CD4-positive, alpha-beta T cell (primary cell): ENCODE measurements at regions not wholly inside any gene's neighbourhood (a gene's known extent, or its start where the extent isn't known, plus 50 kb on each side); places are given as distances from the start of the nearest gene placed in this dataset.

Experiments
- ATAC-seq: fragments of 200-7000 bp; cut with Tn5 transposase; one replicate; pipeline ENCODE4 v1.10.0; 2022; ENCODE audit warnings: mild to moderate bottlenecking; ENCODE audit not compliant: poor library complexity
- CTCF ChIA-PET: fragments of 350-600 bp; sonication (Branson Sonifier 250); formaldehyde crosslinking; loops from one replicate; lab custom pipeline; 2021; ENCODE audit warnings: antibody characterized with exemption, inconsistent platforms; lab: Charles Lee
- POLR2A ChIA-PET: fragments of 350-600 bp; sonication (Branson Sonifier 250); formaldehyde crosslinking; loops from one replicate; lab custom pipeline; 2021; ENCODE audit warnings: antibody characterized with exemption, inconsistent platforms; lab: Charles Lee
- DNase-seq, 14 experiments: peaks; one replicate each; pipeline ENCODE4 v3.0.0-alpha.2; 2013 to 2020; ENCODE audit warnings: mixed read lengths in 2 of 14
- H3K27ac ChIP-seq, 2 donors: one replicate each; pipeline versions ENCODE4 v1.5.1 to v1.7.0; 2013; ENCODE audit warnings: low read length in 2 of 2, low read depth in 1 of 2, mild to moderate bottlenecking in 1 of 2
- H3K27me3 ChIP-seq, 2 experiments: 1 replicate in 1 of 2; 2 replicates in 1 of 2; pipeline versions ENCODE4 v1.6.1 to v1.7.0; 2013; ENCODE audit warnings: low read length in 2 of 2, control low read depth in 1 of 2, mild to moderate bottlenecking in 1 of 2, moderate library complexity in 1 of 2; ENCODE audit not compliant: insufficient read depth in 2 of 2, control insufficient read depth in 1 of 2
- H3K36me3 ChIP-seq: one replicate; pipeline ENCODE4 v1.6.1; 2013; ENCODE audit warnings: low read length, control low read depth; ENCODE audit not compliant: insufficient read depth
- H3K4me1 ChIP-seq: one replicate; pipeline ENCODE4 v1.6.1; 2013; ENCODE audit warnings: low read length, control low read depth; ENCODE audit not compliant: insufficient read depth
- H3K4me3 ChIP-seq: one replicate; pipeline ENCODE4 v1.5.1; 2013; ENCODE audit warnings: mild to moderate bottlenecking, low read length, moderate library complexity
- H3K9me3 ChIP-seq, 2 experiments: 1 replicate in 1 of 2; 2 replicates in 1 of 2; pipeline versions ENCODE4 v1.6.1 to v1.7.0; 2013; ENCODE audit warnings: low read length in 2 of 2, mild to moderate bottlenecking in 2 of 2, control low read depth in 1 of 2, moderate library complexity in 1 of 2; ENCODE audit not compliant: control insufficient read depth in 1 of 2, insufficient read depth in 1 of 2
- H3K27ac Mint-ChIP-seq: one replicate; pipeline ENCODE4 v1.8.0; 2020; ENCODE audit warnings: mixed read lengths
- H3K27me3 Mint-ChIP-seq: one replicate; pipeline ENCODE4 v1.8.0; 2021; ENCODE audit warnings: mixed read lengths
- H3K36me3 Mint-ChIP-seq: one replicate; pipeline ENCODE4 v1.8.0; 2021; ENCODE audit warnings: low read depth, mixed read lengths
- H3K4me1 Mint-ChIP-seq: one replicate; pipeline ENCODE4 v1.8.0; 2021; ENCODE audit warnings: low read depth, mixed read lengths
- H3K4me3 Mint-ChIP-seq: one replicate; pipeline ENCODE4 v1.8.0; 2020; ENCODE audit warnings: mild to moderate bottlenecking, mixed read lengths
- H3K9me3 Mint-ChIP-seq: one replicate; pipeline ENCODE4 v1.8.0; 2020; ENCODE audit warnings: mixed read lengths
- intact Hi-C, 2 experiments: fragments of 100-400 bp; cut with DNase I in 1 of 2; cut with micrococcal nuclease in 1 of 2; formaldehyde crosslinking; loops; one replicate each; pipeline versions ENCODE4 v1.15.1 to v1.9.0; 2023 to 2025; cut with DNase I, micrococcal nuclease
- TF ChIP-seq, protein P1 (sequence below): fragments of 200-600 bp; IDR thresholded peaks from one replicate; pipeline ENCODE4 v1.8.0; 2022; ENCODE audit warnings: antibody characterized with exemption, mild to moderate bottlenecking

DNA sequence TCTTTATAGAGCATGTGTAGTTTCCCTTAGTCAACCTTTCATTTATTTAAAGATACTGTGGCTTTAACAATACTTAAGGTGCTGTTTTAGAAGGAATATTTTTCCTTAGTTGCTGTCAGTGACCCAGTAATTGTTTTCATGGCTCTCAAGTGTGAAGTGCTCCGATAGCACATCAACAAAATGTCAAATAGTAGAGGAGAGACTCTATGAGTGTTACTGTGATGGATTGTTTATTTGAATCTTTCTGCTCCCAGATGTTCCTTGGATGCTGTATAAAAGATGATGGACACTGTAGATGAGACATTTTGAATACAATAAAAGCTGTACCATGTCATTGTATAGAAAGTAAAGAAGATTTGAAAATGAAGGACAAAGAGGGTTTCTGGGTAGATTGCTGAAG is 1185.7 kb upstream of the C9orf72 start:
- Histone ChIP-seq H3K27me3 (no peaks in the 10 kb centered on the region), H3K4me3 (no peak overlapping the region), H3K27ac (no peak overlapping the region), H3K36me3 (no peaks in the 10 kb centered on the region), H3K4me1 (no peaks in the 10 kb centered on the region), H3K9me3 (no peaks in the 10 kb centered on the region)
- peaks cover 2% of the 10 kb centered on the region for H3K9me3 Mint-ChIP-seq
- H3K27ac Mint-ChIP-seq = no peak overlapping the region
- ATAC-seq (no peak), DNase-seq (no peak)
- no peaks in the 10 kb centered on the region for H3K27me3 Mint-ChIP-seq
- intact Hi-C loops = no loop called here
- POLR2A ChIA-PET = no interaction called here
- no peak overlapping the region for H3K4me3 Mint-ChIP-seq
- CTCF ChIA-PET = no interaction called here
- H3K36me3 Mint-ChIP-seq = no peaks in the 10 kb centered on the region
- H3K4me1 Mint-ChIP-seq = no peaks in the 10 kb centered on the region
- TF ChIP-seq, protein P1, sequence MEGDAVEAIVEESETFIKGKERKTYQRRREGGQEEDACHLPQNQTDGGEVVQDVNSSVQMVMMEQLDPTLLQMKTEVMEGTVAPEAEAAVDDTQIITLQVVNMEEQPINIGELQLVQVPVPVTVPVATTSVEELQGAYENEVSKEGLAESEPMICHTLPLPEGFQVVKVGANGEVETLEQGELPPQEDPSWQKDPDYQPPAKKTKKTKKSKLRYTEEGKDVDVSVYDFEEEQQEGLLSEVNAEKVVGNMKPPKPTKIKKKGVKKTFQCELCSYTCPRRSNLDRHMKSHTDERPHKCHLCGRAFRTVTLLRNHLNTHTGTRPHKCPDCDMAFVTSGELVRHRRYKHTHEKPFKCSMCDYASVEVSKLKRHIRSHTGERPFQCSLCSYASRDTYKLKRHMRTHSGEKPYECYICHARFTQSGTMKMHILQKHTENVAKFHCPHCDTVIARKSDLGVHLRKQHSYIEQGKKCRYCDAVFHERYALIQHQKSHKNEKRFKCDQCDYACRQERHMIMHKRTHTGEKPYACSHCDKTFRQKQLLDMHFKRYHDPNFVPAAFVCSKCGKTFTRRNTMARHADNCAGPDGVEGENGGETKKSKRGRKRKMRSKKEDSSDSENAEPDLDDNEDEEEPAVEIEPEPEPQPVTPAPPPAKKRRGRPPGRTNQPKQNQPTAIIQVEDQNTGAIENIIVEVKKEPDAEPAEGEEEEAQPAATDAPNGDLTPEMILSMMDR = no peak

DNA sequence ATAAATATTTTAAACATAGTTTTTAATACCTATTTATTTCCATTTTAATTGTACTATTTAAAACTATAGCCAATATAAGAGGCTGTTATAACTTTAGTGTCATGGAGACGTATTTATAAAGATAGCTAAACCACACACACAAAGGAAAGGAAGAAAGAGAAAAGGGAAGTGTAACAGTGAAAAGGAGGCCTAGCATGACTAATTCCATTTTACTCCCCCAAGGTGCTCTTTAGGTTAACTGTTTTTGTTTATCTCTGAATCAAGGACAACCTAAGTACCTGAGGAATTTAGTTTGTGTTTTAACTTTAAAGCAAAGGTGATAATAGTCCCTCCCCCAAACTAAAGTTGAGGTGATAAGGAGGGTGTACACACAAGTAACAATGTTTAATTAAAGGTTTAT is 1188.9 kb upstream of the C9orf72 start:
- Mint-ChIP-seq H3K27ac (no peak overlapping the region), H3K4me3 (no peak overlapping the region), H3K4me1 (no peaks in the 10 kb centered on the region), H3K9me3 (peaks cover 2% of the 10 kb centered on the region), H3K36me3 (no peaks in the 10 kb centered on the region), H3K27me3 (no peaks in the 10 kb centered on the region)
- intact Hi-C loops = no loop called here
- DNase-seq (no peak), ATAC-seq (no peak)
- TF ChIP-seq, protein P1 = no peak
- H3K36me3 ChIP-seq = no peaks in the 10 kb centered on the region
- POLR2A ChIA-PET = no interaction called here
- no peak overlapping the region for H3K4me3 ChIP-seq
- H3K27ac ChIP-seq = no peak overlapping the region
- H3K9me3 ChIP-seq = peaks cover 0 to 4% of the 10 kb centered on the region in 2 experiments
- no peaks in the 10 kb centered on the region for H3K27me3 ChIP-seq
- H3K4me1 ChIP-seq = no peaks in the 10 kb centered on the region
- CTCF ChIA-PET = no interaction called here

DNA sequence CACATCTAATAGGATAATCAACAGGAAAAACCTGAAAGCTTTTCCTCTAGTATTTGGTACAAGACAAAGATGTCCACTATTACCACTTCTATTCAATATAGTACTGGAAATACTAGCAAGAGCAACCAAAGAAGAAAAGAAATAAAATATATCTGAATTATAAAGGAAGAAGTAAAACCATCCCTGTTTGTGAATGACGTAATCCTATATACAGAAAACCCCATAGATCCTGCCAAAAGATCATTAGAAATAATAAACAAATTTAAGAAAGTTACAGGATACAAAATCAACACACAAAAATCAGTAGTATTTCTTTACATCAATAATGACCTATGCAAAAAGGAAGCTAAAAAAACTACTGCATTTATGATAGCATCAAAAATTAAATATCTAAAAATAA is 1191.3 kb upstream of the C9orf72 start:
- peaks cover 0 to 4% of the 10 kb centered on the region in 2 experiments for H3K9me3 ChIP-seq
- H3K27me3 ChIP-seq = no peaks in the 10 kb centered on the region
- H3K9me3 Mint-ChIP-seq = peaks cover 2% of the 10 kb centered on the region
- no peak overlapping the region for H3K4me3 Mint-ChIP-seq
- no peak overlapping the region for H3K27ac Mint-ChIP-seq
- no peak overlapping the region for H3K4me3 ChIP-seq
- no peak for DNase-seq
- TF ChIP-seq, protein P1 = no peak
- H3K4me1 Mint-ChIP-seq = no peaks in the 10 kb centered on the region
- no peaks in the 10 kb centered on the region for H3K36me3 ChIP-seq
- CTCF ChIA-PET = no interaction called here
- H3K4me1 ChIP-seq = no peaks in the 10 kb centered on the region
- no peak for ATAC-seq
- POLR2A ChIA-PET = no interaction called here
- no peak overlapping the region for H3K27ac ChIP-seq
- no peaks in the 10 kb centered on the region for H3K27me3 Mint-ChIP-seq
- intact Hi-C loops = no loop called here
- no peaks in the 10 kb centered on the region for H3K36me3 Mint-ChIP-seq
